ENCODE measurements at regions not wholly inside any gene's neighbourhood (a gene's known extent, or its start where the extent isn't known, plus 50 kb on each side); places are given as distances from the start of the nearest gene placed in this dataset.

GRCh38 chr11:80778941-80779340, 1338.1 kb upstream of the TENM4 start:
- TF ChIP-seq CTCF (conservative IDR thresholded peaks at IDR 0.05; ENCODE audit: low read length): no peak
- no peak for TF ChIP-seq EZH2phosphoT487 (IDR thresholded peaks at IDR 0.05; ENCODE audit: borderline replicate concordance, low read depth, low read length)
